Osteocyte (in vitro differentiated cells): ENCODE measurements at regions not wholly inside any gene's neighbourhood (a gene's known extent, or its start where the extent isn't known, plus 50 kb on each side); places are given as distances from the start of the nearest gene placed in this dataset.

Source experiments
- DNase-seq: peaks from one replicate; pipeline ENCODE4 v3.0.0; 2021; ENCODE audit warnings: mixed read lengths; ENCODE audit not compliant: unreplicated experiment; ENCODE audit errors: extremely low spot score
- H3K27ac Mint-ChIP-seq: one replicate; pipeline ENCODE4 v1.8.0; 2021; ENCODE audit warnings: mild to moderate bottlenecking, mixed read lengths; ENCODE audit not compliant: unreplicated experiment
- H3K27me3 Mint-ChIP-seq: one replicate; pipeline ENCODE4 v1.8.0; 2021; ENCODE audit warnings: mixed read lengths; ENCODE audit not compliant: unreplicated experiment
- H3K36me3 Mint-ChIP-seq: one replicate; pipeline ENCODE4 v1.8.0; 2021; ENCODE audit warnings: mixed read lengths; ENCODE audit not compliant: unreplicated experiment
- H3K4me1 Mint-ChIP-seq: one replicate; pipeline ENCODE4 v1.8.0; 2021; ENCODE audit warnings: mixed read lengths; ENCODE audit not compliant: unreplicated experiment
- H3K4me3 Mint-ChIP-seq: one replicate; pipeline ENCODE4 v1.8.0; 2021; ENCODE audit warnings: mild to moderate bottlenecking, moderate library complexity, mixed read lengths; ENCODE audit not compliant: unreplicated experiment
- H3K9me3 Mint-ChIP-seq: one replicate; pipeline ENCODE4 v1.8.0; 2021; ENCODE audit warnings: mixed read lengths; ENCODE audit not compliant: unreplicated experiment
- TF ChIP-seq, protein P1 (sequence below): fragments of 200-600 bp; sonication (generic); IDR thresholded peaks from 2 replicates; pipeline ENCODE4 v1.5.0; 2021; ENCODE audit warnings: antibody characterized with exemption, mild to moderate bottlenecking, moderate library complexity

DNA sequence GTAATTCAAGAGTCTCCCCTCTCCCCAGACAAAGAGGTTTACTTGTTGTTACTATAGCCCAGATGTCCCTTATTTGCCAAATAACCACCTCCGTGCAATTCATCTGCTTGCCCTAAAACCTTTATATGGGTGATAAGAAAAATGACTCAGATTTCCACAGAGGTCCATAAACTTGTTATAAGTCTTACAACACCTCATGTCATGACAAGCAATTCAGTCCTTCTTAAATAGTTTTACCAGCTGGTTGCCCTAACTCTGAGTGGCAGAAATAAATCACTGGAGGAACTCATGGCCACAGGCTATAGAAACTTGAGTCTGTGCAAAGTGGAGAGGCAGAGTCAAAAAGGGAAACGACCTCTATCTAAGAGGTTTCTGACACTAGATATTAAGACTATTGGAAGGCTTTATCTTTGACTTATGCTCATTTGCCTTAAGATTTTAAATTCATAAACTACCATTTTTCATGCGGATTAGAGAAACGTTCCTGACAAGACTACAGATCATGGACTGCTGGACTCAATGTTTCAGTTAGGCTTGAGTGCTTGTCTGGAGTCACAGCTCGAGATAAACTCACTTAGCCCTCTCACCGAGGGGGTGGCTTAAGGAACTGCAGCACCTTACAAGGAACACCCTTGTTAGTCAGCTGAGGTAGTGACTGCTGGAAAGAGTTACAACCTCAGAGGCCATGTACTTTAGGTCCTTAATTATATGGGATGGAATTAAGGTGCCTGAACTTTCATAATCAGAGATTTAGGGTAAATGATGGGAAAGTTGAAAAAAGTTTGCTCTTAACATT, 662.5 kb upstream of the USP24 start:
- TF ChIP-seq, protein P1, sequence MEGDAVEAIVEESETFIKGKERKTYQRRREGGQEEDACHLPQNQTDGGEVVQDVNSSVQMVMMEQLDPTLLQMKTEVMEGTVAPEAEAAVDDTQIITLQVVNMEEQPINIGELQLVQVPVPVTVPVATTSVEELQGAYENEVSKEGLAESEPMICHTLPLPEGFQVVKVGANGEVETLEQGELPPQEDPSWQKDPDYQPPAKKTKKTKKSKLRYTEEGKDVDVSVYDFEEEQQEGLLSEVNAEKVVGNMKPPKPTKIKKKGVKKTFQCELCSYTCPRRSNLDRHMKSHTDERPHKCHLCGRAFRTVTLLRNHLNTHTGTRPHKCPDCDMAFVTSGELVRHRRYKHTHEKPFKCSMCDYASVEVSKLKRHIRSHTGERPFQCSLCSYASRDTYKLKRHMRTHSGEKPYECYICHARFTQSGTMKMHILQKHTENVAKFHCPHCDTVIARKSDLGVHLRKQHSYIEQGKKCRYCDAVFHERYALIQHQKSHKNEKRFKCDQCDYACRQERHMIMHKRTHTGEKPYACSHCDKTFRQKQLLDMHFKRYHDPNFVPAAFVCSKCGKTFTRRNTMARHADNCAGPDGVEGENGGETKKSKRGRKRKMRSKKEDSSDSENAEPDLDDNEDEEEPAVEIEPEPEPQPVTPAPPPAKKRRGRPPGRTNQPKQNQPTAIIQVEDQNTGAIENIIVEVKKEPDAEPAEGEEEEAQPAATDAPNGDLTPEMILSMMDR = no peak
- DNase-seq = no peak
- Mint-ChIP-seq H3K27me3 (no peaks in the 10 kb centered on the region), H3K36me3 (peaks cover 2% of the 10 kb centered on the region), H3K4me1 (peaks cover 7% of the 10 kb centered on the region), H3K9me3 (no peaks in the 10 kb centered on the region), H3K4me3 (no peak overlapping the region), H3K27ac (no peak overlapping the region)

DNA sequence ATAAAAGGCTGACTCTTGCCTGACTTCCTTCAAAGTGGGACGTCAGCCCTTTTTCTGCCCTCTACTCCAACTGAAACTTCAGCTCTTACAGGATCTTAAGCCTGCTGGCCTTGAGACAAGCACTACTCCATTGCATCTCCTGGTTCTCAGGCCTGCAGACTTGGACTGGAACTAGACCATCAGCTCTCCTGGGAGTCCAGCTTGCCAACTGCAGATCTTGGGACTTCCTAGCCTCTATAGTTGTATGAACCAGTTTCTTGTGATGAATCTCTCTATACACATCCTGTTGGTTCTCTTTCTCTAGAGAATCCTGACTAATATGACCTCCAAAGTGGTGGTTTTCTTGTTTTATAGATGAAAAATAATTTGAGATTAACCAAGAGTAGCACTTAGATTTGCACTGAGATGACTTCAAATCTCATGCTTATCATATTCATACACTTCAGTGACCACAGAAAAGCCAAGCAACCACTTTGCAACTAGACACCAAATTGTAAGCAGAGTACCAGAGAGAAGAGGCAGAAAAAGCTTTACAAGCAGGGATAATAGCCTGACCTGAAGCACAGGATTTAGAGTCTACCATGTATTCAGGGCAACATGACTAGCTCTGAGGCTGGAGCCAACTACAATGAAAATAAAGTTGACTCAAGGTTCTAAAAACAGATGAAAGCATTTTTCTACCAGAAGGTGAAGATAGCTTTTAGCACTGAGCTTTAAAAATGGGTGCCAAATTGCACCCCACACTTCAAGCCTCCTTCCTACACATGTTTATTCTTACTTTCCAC, 661.3 kb upstream of the USP24 start:
- Mint-ChIP-seq H3K36me3 (peaks cover 2% of the 10 kb centered on the region), H3K4me1 (peaks cover 7% of the 10 kb centered on the region), H3K9me3 (no peaks in the 10 kb centered on the region), H3K27me3 (no peaks in the 10 kb centered on the region), H3K27ac (no peak overlapping the region), H3K4me3 (no peak overlapping the region)
- TF ChIP-seq, protein P1 = no peak
- DNase-seq = no peak

DNA sequence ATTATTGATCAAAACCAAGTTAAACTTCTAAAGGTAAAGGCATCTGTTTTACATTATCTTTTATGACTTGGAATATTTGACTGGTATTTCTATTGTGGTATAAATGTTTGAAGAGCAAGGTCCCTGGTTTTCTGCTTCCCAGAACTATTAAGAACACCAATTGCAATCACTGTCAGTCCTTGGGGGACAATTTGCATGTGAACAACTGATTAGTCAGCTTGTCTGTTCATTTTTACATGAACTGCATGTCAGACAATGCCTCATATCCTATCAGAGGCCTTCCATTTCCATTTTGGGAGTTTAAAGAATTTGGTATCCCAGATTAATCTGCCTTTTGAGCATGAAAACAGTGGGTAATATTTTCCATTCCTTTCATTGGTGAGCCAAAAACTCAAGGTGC, 654.9 kb upstream of the USP24 start:
- Mint-ChIP-seq H3K4me3 (no peak overlapping the region), H3K4me1 (peaks cover 8% of the 10 kb centered on the region), H3K27ac (no peak overlapping the region), H3K27me3 (no peaks in the 10 kb centered on the region), H3K9me3 (no peaks in the 10 kb centered on the region), H3K36me3 (no peaks in the 10 kb centered on the region)
- no peak for DNase-seq
- TF ChIP-seq, protein P1 = no peak

DNA sequence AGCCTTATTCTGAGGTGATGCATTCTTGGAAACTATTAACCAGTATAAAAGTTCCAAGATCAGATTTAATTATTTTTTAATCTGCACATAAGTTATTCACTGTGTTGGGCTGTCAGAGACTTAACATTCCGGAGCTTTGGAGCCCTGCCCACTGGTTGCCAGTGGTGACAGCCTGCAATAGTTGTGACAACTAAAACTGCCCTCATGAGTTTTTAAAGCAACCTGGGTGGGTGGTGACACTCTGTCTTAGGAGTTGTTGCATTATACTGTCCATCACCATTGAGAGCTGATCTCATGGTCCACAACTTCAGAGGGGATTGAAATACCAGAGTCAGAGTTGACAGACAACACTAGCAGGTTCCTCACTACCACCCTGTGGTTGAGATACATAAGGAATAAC, 653.9 kb upstream of the USP24 start:
- TF ChIP-seq, protein P1 = no peak
- Mint-ChIP-seq H3K4me3 (no peak overlapping the region), H3K4me1 (peaks cover 8% of the 10 kb centered on the region), H3K27ac (peak overlapping the region; percentile 31), H3K9me3 (peaks cover 7% of the 10 kb centered on the region), H3K27me3 (no peaks in the 10 kb centered on the region), H3K36me3 (no peaks in the 10 kb centered on the region)
- DNase-seq = no peak

DNA sequence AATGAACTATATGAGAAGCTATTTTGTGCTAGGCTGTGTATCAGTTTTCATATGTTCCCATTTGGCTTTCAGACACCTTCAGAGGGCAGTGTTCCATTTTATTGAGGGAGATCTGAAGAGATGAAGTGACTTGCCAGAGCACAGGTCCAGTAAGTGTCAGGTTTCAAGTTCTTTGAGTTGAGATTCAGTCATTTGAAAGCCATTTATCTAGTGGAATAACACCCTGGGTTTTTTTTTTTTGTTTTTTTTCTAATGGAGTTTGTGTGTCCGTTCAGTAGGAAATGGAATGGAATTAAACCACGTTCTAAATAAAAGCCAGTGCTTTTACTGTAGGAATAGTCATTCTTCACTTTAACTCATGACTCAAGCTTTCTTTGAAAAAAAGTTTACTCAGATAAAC, 652.9 kb upstream of the USP24 start:
- no peak overlapping the region for H3K27ac Mint-ChIP-seq
- TF ChIP-seq, protein P1 = peak; percentile 28
- no peak overlapping the region for H3K4me3 Mint-ChIP-seq
- no peaks in the 10 kb centered on the region for H3K36me3 Mint-ChIP-seq
- H3K4me1 Mint-ChIP-seq = peaks cover 8% of the 10 kb centered on the region
- peaks cover 7% of the 10 kb centered on the region for H3K9me3 Mint-ChIP-seq
- no peak for DNase-seq
- no peaks in the 10 kb centered on the region for H3K27me3 Mint-ChIP-seq
